ENCODE measurements at regions not wholly inside any gene's neighbourhood (a gene's known extent, or its start where the extent isn't known, plus 50 kb on each side); places are given as distances from the start of the nearest gene placed in this dataset.
A peak's percentile ranks its signal among the peaks of the same experiment; 100 is the strongest.
"Not testable (repeated sequence)": the region's sequence is repeated elsewhere in the genome, so short reads cannot be mapped to it uniquely, and the experiment has no call there.

- not testable (repeated sequence) for H3K9me3 ChIP-seq (replicated peaks; ENCODE audit: control insufficient read depth, low read depth, low read length); H3K4me3 ChIP-seq (ENCODE audit: low read length); H3K27me3 ChIP-seq (ENCODE audit: control insufficient read depth, insufficient read depth, low read length); DNase-seq; H3K27ac ChIP-seq (ENCODE audit: low read length); H3K36me3 ChIP-seq (ENCODE audit: control insufficient read depth, insufficient read depth, low read length)
- H3K4me1 ChIP-seq (ENCODE audit: control insufficient read depth, insufficient read depth, low read length) = peaks cover 16% of the 10 kb centered on the region
- 82% methylated on average over 4 of the region's 19 CpGs for WGBS (ENCODE audit: insufficient coverage)
These were observed 155.5 kb downstream of the NPIPB11 start for GRCh38 chr16:29250923-29251434.

GRCh38 chr16:29250469-29250868 lies 156.0 kb downstream of the NPIPB11 start:
- not testable (repeated sequence) for H3K9me3 ChIP-seq (replicated peaks; ENCODE audit: control insufficient read depth, low read depth, low read length); H3K36me3 ChIP-seq (ENCODE audit: control insufficient read depth, insufficient read depth, low read length); H3K27me3 ChIP-seq (ENCODE audit: control insufficient read depth, insufficient read depth, low read length); H3K27ac ChIP-seq (ENCODE audit: low read length); DNase-seq; H3K4me3 ChIP-seq (ENCODE audit: low read length)
- peaks cover 14% of the 10 kb centered on the region for H3K4me1 ChIP-seq (ENCODE audit: control insufficient read depth, insufficient read depth, low read length)
- 82% methylated on average over 2 of the region's 3 CpGs for WGBS (ENCODE audit: insufficient coverage)

- H3K9me3 ChIP-seq (replicated peaks; ENCODE audit: control insufficient read depth, low read depth, low read length); H3K4me3 ChIP-seq (ENCODE audit: low read length); H3K4me1 ChIP-seq (ENCODE audit: control insufficient read depth, insufficient read depth, low read length); H3K27ac ChIP-seq (ENCODE audit: low read length); H3K27me3 ChIP-seq (ENCODE audit: control insufficient read depth, insufficient read depth, low read length); H3K36me3 ChIP-seq (ENCODE audit: control insufficient read depth, insufficient read depth, low read length): not testable (repeated sequence)
- peak; percentile 64 for DNase-seq
- WGBS (ENCODE audit: insufficient coverage) = 44% methylated on average over 8 of the region's 8 CpGs
These were observed 157.6 kb downstream of the NPIPB11 start for GRCh38 chr16:29248940-29249318.

- H3K4me3 ChIP-seq (ENCODE audit: low read length); H3K9me3 ChIP-seq (replicated peaks; ENCODE audit: control insufficient read depth, low read depth, low read length); H3K27ac ChIP-seq (ENCODE audit: low read length); H3K4me1 ChIP-seq (ENCODE audit: control insufficient read depth, insufficient read depth, low read length); H3K27me3 ChIP-seq (ENCODE audit: control insufficient read depth, insufficient read depth, low read length); H3K36me3 ChIP-seq (ENCODE audit: control insufficient read depth, insufficient read depth, low read length): not testable (repeated sequence)
- peak; percentile 69 for DNase-seq
- WGBS (ENCODE audit: insufficient coverage) = 37% methylated on average over 6 of the region's 18 CpGs
These were observed 158.1 kb downstream of the NPIPB11 start for GRCh38 chr16:29248306-29248939.

DNA sequence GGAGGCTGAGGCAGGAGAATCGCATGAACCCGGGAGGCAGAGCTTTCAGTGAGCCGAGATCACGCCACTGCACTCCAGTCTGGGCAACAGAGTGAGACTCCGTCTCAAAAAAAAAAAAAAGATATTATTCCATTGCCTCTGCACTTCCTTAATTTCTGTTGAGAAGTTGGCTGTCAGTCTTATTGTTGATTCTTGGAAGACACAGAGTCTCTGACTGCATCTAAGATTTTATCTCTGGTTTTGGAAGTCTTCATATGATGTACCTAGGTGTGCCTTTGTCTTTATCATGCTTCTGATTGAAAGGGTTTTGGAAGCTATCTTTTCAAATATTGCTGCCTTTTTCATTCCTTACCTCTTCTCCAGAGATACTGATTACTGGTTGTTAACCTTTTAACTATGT lies 160.4 kb downstream of the NPIPB11 start:
- no CpG with 5 or more reads among the region's 5 CpGs for WGBS (ENCODE audit: insufficient coverage)
- H3K4me3 ChIP-seq (ENCODE audit: low read length); H3K9me3 ChIP-seq (replicated peaks; ENCODE audit: control insufficient read depth, low read depth, low read length); H3K36me3 ChIP-seq (ENCODE audit: control insufficient read depth, insufficient read depth, low read length); H3K4me1 ChIP-seq (ENCODE audit: control insufficient read depth, insufficient read depth, low read length); H3K27ac ChIP-seq (ENCODE audit: low read length); DNase-seq; H3K27me3 ChIP-seq (ENCODE audit: control insufficient read depth, insufficient read depth, low read length): not testable (repeated sequence)

DNA sequence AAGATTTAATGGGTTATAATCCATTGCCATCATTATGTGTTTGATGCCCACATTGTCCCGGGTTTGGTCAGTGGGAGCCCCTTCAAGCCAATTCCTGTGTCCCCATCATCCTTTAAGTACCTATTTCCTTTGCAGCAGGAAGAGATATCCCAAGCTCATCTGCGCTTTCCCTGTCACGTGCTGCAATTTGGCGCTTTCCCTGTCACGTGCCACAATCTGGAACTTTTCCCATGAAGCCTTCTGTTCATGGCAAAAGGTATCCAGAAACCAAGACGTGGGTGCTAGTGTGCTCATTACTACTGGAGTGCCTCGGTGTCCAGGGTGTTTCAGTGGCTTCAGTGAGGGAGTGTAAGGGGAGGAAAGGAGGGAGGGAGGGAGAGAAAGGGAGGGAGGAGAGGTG lies 168.5 kb downstream of the NPIPB11 start:
- no peak for DNase-seq
- peaks cover 18% of the 10 kb centered on the region for H3K4me1 ChIP-seq (ENCODE audit: control insufficient read depth, insufficient read depth, low read length)
- WGBS (ENCODE audit: insufficient coverage) = 76% methylated on average over 6 of the region's 7 CpGs
- H3K36me3 ChIP-seq (ENCODE audit: control insufficient read depth, insufficient read depth, low read length) = no peaks in the 10 kb centered on the region
- no peaks in the 10 kb centered on the region for H3K27me3 ChIP-seq (ENCODE audit: control insufficient read depth, insufficient read depth, low read length)
- H3K9me3 ChIP-seq (replicated peaks; ENCODE audit: control insufficient read depth, low read depth, low read length) = no peaks in the 10 kb centered on the region
- no peak overlapping the region for H3K4me3 ChIP-seq (ENCODE audit: low read length)
- H3K27ac ChIP-seq (ENCODE audit: low read length) = no peak overlapping the region

- not testable (repeated sequence) for H3K27me3 ChIP-seq (ENCODE audit: control insufficient read depth, insufficient read depth, low read length); H3K36me3 ChIP-seq (ENCODE audit: control insufficient read depth, insufficient read depth, low read length); DNase-seq; H3K9me3 ChIP-seq (replicated peaks; ENCODE audit: control insufficient read depth, low read depth, low read length); H3K27ac ChIP-seq (ENCODE audit: low read length); H3K4me3 ChIP-seq (ENCODE audit: low read length)
- peaks cover 18% of the 10 kb centered on the region for H3K4me1 ChIP-seq (ENCODE audit: control insufficient read depth, insufficient read depth, low read length)
- 93% methylated on average over 3 of the region's 15 CpGs for WGBS (ENCODE audit: insufficient coverage)
These were observed 169.0 kb downstream of the NPIPB11 start for GRCh38 chr16:29237495-29237894.

GRCh38 chr16:29237023-29237422 lies 169.5 kb downstream of the NPIPB11 start:
- not testable (repeated sequence) for H3K27me3 ChIP-seq (ENCODE audit: control insufficient read depth, insufficient read depth, low read length); DNase-seq; H3K9me3 ChIP-seq (replicated peaks; ENCODE audit: control insufficient read depth, low read depth, low read length); H3K36me3 ChIP-seq (ENCODE audit: control insufficient read depth, insufficient read depth, low read length); H3K4me3 ChIP-seq (ENCODE audit: low read length); H3K27ac ChIP-seq (ENCODE audit: low read length)
- peaks cover 18% of the 10 kb centered on the region for H3K4me1 ChIP-seq (ENCODE audit: control insufficient read depth, insufficient read depth, low read length)
- WGBS (ENCODE audit: insufficient coverage) = 95% methylated on average over 10 of the region's 30 CpGs

GRCh38 chr16:29235836-29236370 lies 170.6 kb downstream of the NPIPB11 start:
- not testable (repeated sequence) for H3K9me3 ChIP-seq (replicated peaks; ENCODE audit: control insufficient read depth, low read depth, low read length); H3K4me3 ChIP-seq (ENCODE audit: low read length); H3K36me3 ChIP-seq (ENCODE audit: control insufficient read depth, insufficient read depth, low read length); H3K27me3 ChIP-seq (ENCODE audit: control insufficient read depth, insufficient read depth, low read length)
- 60% methylated on average over 13 of the region's 16 CpGs for WGBS (ENCODE audit: insufficient coverage)
- peak; percentile 62 for DNase-seq
- peak overlapping the region; percentile 65 for H3K27ac ChIP-seq (ENCODE audit: low read length)
- peaks cover 27% of the 10 kb centered on the region for H3K4me1 ChIP-seq (ENCODE audit: control insufficient read depth, insufficient read depth, low read length)

- H3K36me3 ChIP-seq (ENCODE audit: control insufficient read depth, insufficient read depth, low read length); H3K9me3 ChIP-seq (replicated peaks; ENCODE audit: control insufficient read depth, low read depth, low read length); H3K4me3 ChIP-seq (ENCODE audit: low read length); H3K27me3 ChIP-seq (ENCODE audit: control insufficient read depth, insufficient read depth, low read length): not testable (repeated sequence)
- DNase-seq = peak; percentile 45
- H3K4me1 ChIP-seq (ENCODE audit: control insufficient read depth, insufficient read depth, low read length) = peaks cover 39% of the 10 kb centered on the region
- WGBS (ENCODE audit: insufficient coverage) = 76% methylated on average over 12 of the region's 21 CpGs
- H3K27ac ChIP-seq (ENCODE audit: low read length) = peak overlapping the region; percentile 78
These were observed 171.8 kb downstream of the NPIPB11 start for GRCh38 chr16:29234536-29235275.

Data from muscle of leg (tissue), 3 donors.